Stomach (tissue), 4 donors: ENCODE measurements at regions not wholly inside any gene's neighbourhood (a gene's known extent, or its start where the extent isn't known, plus 50 kb on each side); places are given as distances from the start of the nearest gene placed in this dataset.

ENCODE experiments used
- CTCF ChIP-seq, 7 experiments: fragments of 450-650 bp in 4 of 7; fragments of 200-600 bp in 3 of 7; sonication (generic) in 3 of 7; IDR thresholded peaks; one replicate each; pipeline ENCODE4 v1.5.1; 2016 to 2019; ENCODE audit warnings: antibody characterized with exemption in 7 of 7, control low read depth in 2 of 7, mild to moderate bottlenecking in 1 of 7
- EP300 ChIP-seq: sonication (generic); formaldehyde crosslinking; IDR thresholded peaks from one replicate; pipeline ENCODE4 v1.6.1; 2017; ENCODE audit warnings: antibody characterized with exemption
- POLR2A ChIP-seq, 4 donors: fragments of 450-650 bp; IDR thresholded peaks; one replicate each; pipeline ENCODE4 v1.6.1; 2016; ENCODE audit warnings: antibody characterized with exemption in 4 of 4, control low read depth in 2 of 4, mild to moderate bottlenecking in 1 of 4, moderate library complexity in 1 of 4
- POLR2AphosphoS5 ChIP-seq, 3 donors: sonication (generic); formaldehyde crosslinking; IDR thresholded peaks; one replicate each; pipeline ENCODE4 v1.6.1; 2016; ENCODE audit warnings: antibody characterized with exemption in 3 of 3

- TF ChIP-seq CTCF (IDR thresholded peaks at IDR 0.05) (no peak), POLR2AphosphoS5 (IDR thresholded peaks at IDR 0.05) (no peak), POLR2A (IDR thresholded peaks at IDR 0.05) (no peak), EP300 (no peak)
Measured at GRCh38 chr9:29806937-29807618, 2233.8 kb upstream of the C9orf72 start.
